ENCODE measurements at regions not wholly inside any gene's neighbourhood (a gene's known extent, or its start where the extent isn't known, plus 50 kb on each side); places are given as distances from the start of the nearest gene placed in this dataset.

DNA sequence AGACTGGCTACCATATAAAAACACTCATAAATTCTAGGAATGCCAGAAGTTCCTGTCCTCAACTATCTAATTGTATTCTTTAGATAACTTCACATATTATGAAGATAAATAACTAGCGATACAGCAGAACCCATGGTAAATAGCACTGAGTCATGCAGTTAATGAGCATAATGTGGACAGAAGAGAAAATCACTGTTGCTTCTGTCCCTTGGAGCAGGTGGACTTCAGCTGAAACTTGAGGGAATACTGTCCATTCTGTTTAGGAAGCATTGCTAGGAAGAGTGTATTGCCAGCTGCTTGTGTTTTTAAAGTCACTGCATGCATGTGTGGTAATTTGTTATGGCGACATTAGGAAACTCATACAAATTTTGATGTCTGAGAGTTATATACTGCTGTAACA is 854.4 kb downstream of the LTN1 start:
- POLR2A ChIA-PET = no interaction called here
- CTCF ChIA-PET = no interaction called here
- DNase-seq (ENCODE audit: low read depth, low spot score) = no peak
- no peak overlapping the region for H3K4me3 ChIP-seq (ENCODE audit: low read depth, low read length)
- TF ChIP-seq, protein P1, sequence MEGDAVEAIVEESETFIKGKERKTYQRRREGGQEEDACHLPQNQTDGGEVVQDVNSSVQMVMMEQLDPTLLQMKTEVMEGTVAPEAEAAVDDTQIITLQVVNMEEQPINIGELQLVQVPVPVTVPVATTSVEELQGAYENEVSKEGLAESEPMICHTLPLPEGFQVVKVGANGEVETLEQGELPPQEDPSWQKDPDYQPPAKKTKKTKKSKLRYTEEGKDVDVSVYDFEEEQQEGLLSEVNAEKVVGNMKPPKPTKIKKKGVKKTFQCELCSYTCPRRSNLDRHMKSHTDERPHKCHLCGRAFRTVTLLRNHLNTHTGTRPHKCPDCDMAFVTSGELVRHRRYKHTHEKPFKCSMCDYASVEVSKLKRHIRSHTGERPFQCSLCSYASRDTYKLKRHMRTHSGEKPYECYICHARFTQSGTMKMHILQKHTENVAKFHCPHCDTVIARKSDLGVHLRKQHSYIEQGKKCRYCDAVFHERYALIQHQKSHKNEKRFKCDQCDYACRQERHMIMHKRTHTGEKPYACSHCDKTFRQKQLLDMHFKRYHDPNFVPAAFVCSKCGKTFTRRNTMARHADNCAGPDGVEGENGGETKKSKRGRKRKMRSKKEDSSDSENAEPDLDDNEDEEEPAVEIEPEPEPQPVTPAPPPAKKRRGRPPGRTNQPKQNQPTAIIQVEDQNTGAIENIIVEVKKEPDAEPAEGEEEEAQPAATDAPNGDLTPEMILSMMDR (IDR thresholded peaks at IDR 0.05; ENCODE audit: insufficient read depth, low read length, missing control alignments) = no peak

- POLR2A ChIA-PET = no interaction called here
- DNase-seq (ENCODE audit: low read depth, low spot score) = no peak
- TF ChIP-seq, protein P1 (IDR thresholded peaks at IDR 0.05; ENCODE audit: insufficient read depth, low read length, missing control alignments) = no peak
- no peak overlapping the region for H3K4me3 ChIP-seq (ENCODE audit: low read depth, low read length)
- CTCF ChIA-PET = no interaction called here
These were observed 855.9 kb downstream of the LTN1 start for GRCh38 chr21:28136656-28137255.

DNA sequence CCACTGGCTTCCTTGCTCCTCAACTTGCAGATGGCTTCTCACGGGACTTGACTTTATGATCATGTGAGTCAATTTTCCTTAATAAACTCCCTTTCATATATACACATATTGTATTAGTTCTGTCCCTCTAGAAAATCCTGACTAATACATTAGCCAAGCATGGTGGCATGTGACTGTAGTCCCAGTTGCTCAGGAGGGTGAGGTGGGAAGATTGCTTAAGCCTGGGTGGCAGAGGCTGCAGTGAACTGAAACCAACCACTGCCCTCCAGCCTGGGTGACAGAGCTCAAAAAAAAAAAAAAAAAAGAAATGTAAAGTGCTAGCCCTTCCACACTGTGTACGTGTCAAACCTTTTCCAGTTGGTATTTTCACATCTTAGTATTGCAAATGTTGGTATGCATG is 857.0 kb downstream of the LTN1 start:
- TF ChIP-seq, protein P1 (IDR thresholded peaks at IDR 0.05; ENCODE audit: insufficient read depth, low read length, missing control alignments) = no peak
- no peak overlapping the region for H3K4me3 ChIP-seq (ENCODE audit: low read depth, low read length)
- ChIA-PET POLR2A (no interaction called here), CTCF (no interaction called here)
- DNase-seq (ENCODE audit: low read depth, low spot score) = no peak

GRCh38 chr21:28133116-28133515 is 859.6 kb downstream of the LTN1 start:
- CTCF ChIA-PET = no interaction called here
- POLR2A ChIA-PET = no interaction called here
- no peak for DNase-seq (ENCODE audit: low read depth, low spot score)
- H3K4me3 ChIP-seq (ENCODE audit: low read depth, low read length) = no peak overlapping the region
- TF ChIP-seq, protein P1 (IDR thresholded peaks at IDR 0.05; ENCODE audit: insufficient read depth, low read length, missing control alignments) = no peak

DNA sequence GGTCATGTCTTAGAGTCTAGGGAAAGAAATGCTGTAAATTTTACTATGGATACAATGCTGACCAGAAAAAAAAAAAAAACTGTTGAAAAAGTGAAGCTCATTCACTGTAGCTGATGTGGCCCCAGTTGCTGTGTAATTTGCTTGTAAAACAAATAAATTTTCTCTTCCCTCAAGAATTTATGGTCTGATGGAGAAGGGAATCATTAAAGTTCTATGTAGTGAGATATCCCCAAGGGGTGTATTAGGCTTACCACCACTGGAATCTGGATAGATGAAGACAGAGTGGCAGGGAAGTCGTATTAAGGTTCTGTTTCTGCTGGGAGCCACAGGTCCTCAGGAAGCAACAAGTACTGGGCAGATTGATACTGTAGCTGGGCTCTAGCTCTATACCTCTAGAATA is 860.0 kb downstream of the LTN1 start:
- CTCF ChIA-PET = no interaction called here
- POLR2A ChIA-PET = no interaction called here
- peak; percentile 24 for DNase-seq (ENCODE audit: low read depth, low spot score)
- TF ChIP-seq, protein P1 (IDR thresholded peaks at IDR 0.05; ENCODE audit: insufficient read depth, low read length, missing control alignments) = no peak
- H3K4me3 ChIP-seq (ENCODE audit: low read depth, low read length) = no peak overlapping the region

- no peak for DNase-seq (ENCODE audit: low read depth, low spot score)
- CTCF ChIA-PET = no interaction called here
- TF ChIP-seq, protein P1 (IDR thresholded peaks at IDR 0.05; ENCODE audit: insufficient read depth, low read length, missing control alignments) = no peak
- no peak overlapping the region for H3K4me3 ChIP-seq (ENCODE audit: low read depth, low read length)
- POLR2A ChIA-PET = no interaction called here
These were observed 865.4 kb downstream of the LTN1 start for GRCh38 chr21:28127175-28127785.

Measured in AG04449 (cell line).